SH-SY5Y (cell line): ENCODE measurements at regions not wholly inside any gene's neighbourhood (a gene's known extent, or its start where the extent isn't known, plus 50 kb on each side); places are given as distances from the start of the nearest gene placed in this dataset.

Source experiments
- GATA2 ChIP-seq: IDR thresholded peaks from 2 replicates; pipeline ENCODE4 v1.6.1; 2011; ENCODE audit warnings: mild to moderate bottlenecking, low read depth, low read length
- GATA3 ChIP-seq: IDR thresholded peaks from 2 replicates; pipeline ENCODE4 v1.6.1; 2011; ENCODE audit warnings: low read depth, mild to moderate bottlenecking, low read length, moderate library complexity

- no peak for TF ChIP-seq GATA3
- no peak for TF ChIP-seq GATA2
Observed at GRCh38 chr4:18844726-18845125, 823.2 kb upstream of the LCORL start.
